H1 (cell line): ENCODE measurements at regions not wholly inside any gene's neighbourhood (a gene's known extent, or its start where the extent isn't known, plus 50 kb on each side); places are given as distances from the start of the nearest gene placed in this dataset.

ENCODE experiments used
- CTCF ChIA-PET: fragments of 300-600 bp; sonication (Branson Sonifier 250); formaldehyde crosslinking; loops from one replicate; lab custom pipeline; 2021; ENCODE audit not compliant: partially characterized antibody; lab: Charles Lee
- POLR2A ChIA-PET: fragments of 300-600 bp; sonication (Branson Sonifier 250); formaldehyde crosslinking; loops from one replicate; lab custom pipeline; 2021; ENCODE audit warnings: inconsistent platforms; ENCODE audit not compliant: partially characterized antibody; lab: Charles Lee
- DNase-seq, 2 experiments: peaks; one replicate each; pipeline versions ENCODE4 v3.0.0 to v3.0.0-alpha.2; 2010 to 2022; ENCODE audit warnings: low spot score in 2 of 2, low read depth in 1 of 2, mixed read lengths in 1 of 2
- FAIRE-seq: peaks from 2 replicates; lab custom pipeline; 2011; peaks lifted over from hg19 to GRCh38; lab: Jason Lieb, UNC
- H2AFZ ChIP-seq: 2 replicates; pipeline ENCODE4 v1.8.1; 2012; ENCODE audit warnings: low read length, inconsistent platforms
- H2AK5ac ChIP-seq: 2 replicates; pipeline ENCODE4 v1.6.1; 2013; ENCODE audit warnings: low read depth, low read length
- H2BK120ac ChIP-seq: replicated peaks from 2 replicates; pipeline ENCODE3; 2013; ENCODE audit warnings: low read depth, low read length, inconsistent platforms
- H2BK12ac ChIP-seq: 2 replicates; pipeline ENCODE4 v1.6.1; 2013; ENCODE audit warnings: low read depth, low read length
- H2BK15ac ChIP-seq: 2 replicates; pipeline ENCODE4 v1.6.1; 2013; ENCODE audit warnings: low read length
- H2BK20ac ChIP-seq: 2 replicates; pipeline ENCODE4 v1.6.1; 2013; ENCODE audit warnings: low read length
- H2BK5ac ChIP-seq: 2 replicates; pipeline ENCODE4 v1.6.1; 2013; ENCODE audit warnings: low read depth, low read length
- H3K14ac ChIP-seq: 2 replicates; pipeline ENCODE4 v1.6.1; 2013; ENCODE audit warnings: inconsistent platforms; ENCODE audit not compliant: insufficient read length
- H3K18ac ChIP-seq: 2 replicates; pipeline ENCODE4 v1.6.1; 2013; ENCODE audit warnings: low read length; ENCODE audit errors: extremely low read depth
- H3K23ac ChIP-seq: 2 replicates; pipeline ENCODE4 v1.6.1; 2013; ENCODE audit warnings: inconsistent platforms; ENCODE audit not compliant: insufficient read length
- H3K23me2 ChIP-seq: 2 replicates; pipeline ENCODE4 v1.6.1; 2013; ENCODE audit warnings: low read depth, low read length
- H3K27ac ChIP-seq: 2 replicates; pipeline ENCODE4 v1.6.1; 2011; ENCODE audit warnings: low read depth, low read length, inconsistent platforms
- H3K27me3 ChIP-seq, 4 experiments: replicated peaks in 1 of 4; 1 replicate in 1 of 4; 2 replicates in 3 of 4; pipeline versions ENCODE4 v1.6.1 to v1.8.1; 2011 to 2013; ENCODE audit warnings: low read length in 3 of 4, mild to moderate bottlenecking in 3 of 4, inconsistent platforms in 2 of 4, mixed read lengths in 2 of 4, moderate library complexity in 1 of 4; ENCODE audit not compliant: control insufficient read depth in 3 of 4, insufficient read depth in 3 of 4; ENCODE audit errors: extremely low read depth in 1 of 4
- H3K36me3 ChIP-seq, 4 experiments: 2 replicates each; pipeline versions ENCODE4 v1.6.1 to v1.8.1; 2011 to 2013; ENCODE audit warnings: mild to moderate bottlenecking in 4 of 4, low read length in 3 of 4, moderate library complexity in 2 of 4, control low read depth in 1 of 4, inconsistent platforms in 1 of 4; ENCODE audit not compliant: insufficient read depth in 4 of 4, control insufficient read depth in 2 of 4
- H3K4ac ChIP-seq: replicated peaks from 2 replicates; pipeline ENCODE3; 2013; ENCODE audit warnings: low read length, low read depth, mixed read lengths, inconsistent platforms; ENCODE audit not compliant: insufficient read length
- H3K4me1 ChIP-seq, 4 experiments: replicated peaks in 1 of 4; 1 replicate in 1 of 4; 2 replicates in 3 of 4; pipeline versions ENCODE4 v1.6.1 to v1.8.1; 2011 to 2013; ENCODE audit warnings: low read length in 3 of 4, inconsistent platforms in 2 of 4, mixed read lengths in 1 of 4; ENCODE audit not compliant: insufficient read depth in 4 of 4, control insufficient read depth in 3 of 4
- H3K4me2 ChIP-seq, 2 experiments: 2 replicates each; pipeline versions ENCODE4 v1.6.1 to v1.8.1; 2011 to 2013; ENCODE audit warnings: low read depth in 2 of 2, low read length in 2 of 2, control low read depth in 1 of 2, inconsistent platforms in 1 of 2, mild to moderate bottlenecking in 1 of 2; ENCODE audit not compliant: insufficient read depth in 1 of 2
- H3K4me3 ChIP-seq, 4 experiments: fragments of 200-600, 300-600 bp in 1 of 4; sonication (generic), shearing (Covaris generic), sonication (Bioruptor Twin) in 1 of 4; 2 replicates each; pipeline versions ENCODE4 v1.5.1 to v1.8.1; 2011 to 2016; ENCODE audit warnings: low read length in 4 of 4, low read depth in 3 of 4, control low read depth in 2 of 4, inconsistent platforms in 2 of 4, mild to moderate bottlenecking in 2 of 4, mixed read lengths in 1 of 4, moderate library complexity in 1 of 4; ENCODE audit not compliant: insufficient read depth in 2 of 4; ENCODE audit errors: extremely low read depth in 1 of 4
- H3K56ac ChIP-seq: replicated peaks from 2 replicates; pipeline ENCODE3; 2013; ENCODE audit warnings: low read depth, mild to moderate bottlenecking, mixed read lengths, low read length, inconsistent platforms; ENCODE audit not compliant: insufficient read length
- H3K79me1 ChIP-seq: 2 replicates; pipeline ENCODE4 v1.6.1; 2013; ENCODE audit warnings: low read depth, low read length, control low read depth
- H3K79me2 ChIP-seq, 2 experiments: 2 replicates each; pipeline versions ENCODE4 v1.6.1 to v1.8.1; 2012 to 2013; ENCODE audit warnings: low read length in 2 of 2, mild to moderate bottlenecking in 2 of 2, inconsistent platforms in 1 of 2; ENCODE audit not compliant: insufficient read depth in 2 of 2, control insufficient read depth in 1 of 2
- H3K9ac ChIP-seq, 4 experiments: replicated peaks in 1 of 4; 1 replicate in 1 of 4; 2 replicates in 3 of 4; pipeline versions ENCODE4 v1.6.1 to v1.8.1; 2011 to 2013; ENCODE audit warnings: low read depth in 3 of 4, low read length in 3 of 4, control low read depth in 2 of 4, mild to moderate bottlenecking in 2 of 4, moderate library complexity in 2 of 4, inconsistent platforms in 1 of 4; ENCODE audit errors: extremely low read depth in 1 of 4
- H3K9me3 ChIP-seq, 2 experiments: 2 replicates each; pipeline versions ENCODE4 v1.6.1 to v1.8.1; 2012 to 2013; ENCODE audit warnings: mild to moderate bottlenecking in 2 of 2, moderate library complexity in 2 of 2, control low read depth in 1 of 2, inconsistent platforms in 1 of 2, low read depth in 1 of 2, low read length in 1 of 2, mixed read lengths in 1 of 2; ENCODE audit not compliant: insufficient read depth in 2 of 2
- H4K20me1 ChIP-seq, 2 experiments: replicated peaks in 1 of 2; 2 replicates each; pipeline versions ENCODE3 to v1.8.1; 2011 to 2013; ENCODE audit warnings: inconsistent platforms in 2 of 2, low read length in 2 of 2, mild to moderate bottlenecking in 1 of 2; ENCODE audit not compliant: insufficient read depth in 2 of 2, control insufficient read depth in 1 of 2
- H4K5ac ChIP-seq: 2 replicates; pipeline ENCODE4 v1.6.1; 2013; ENCODE audit warnings: low read length, low read depth, mixed read lengths, inconsistent platforms; ENCODE audit not compliant: insufficient read length
- H4K8ac ChIP-seq: 2 replicates; pipeline ENCODE4 v1.8.0; 2013; ENCODE audit warnings: mild to moderate bottlenecking, moderate library complexity, low read length, inconsistent platforms; ENCODE audit not compliant: insufficient read depth; ENCODE audit errors: extremely low read depth
- H4K91ac ChIP-seq: replicated peaks from 2 replicates; pipeline ENCODE3; 2013; ENCODE audit warnings: low read length, mixed read lengths, inconsistent platforms; ENCODE audit not compliant: insufficient read length
- CREB1 ChIP-seq: IDR thresholded peaks from 2 replicates; pipeline ENCODE4 v1.6.1; 2012; ENCODE audit warnings: inconsistent platforms
- HDAC6 ChIP-seq: IDR thresholded peaks from one replicate; pipeline ENCODE4 v1.7.1; 2012; ENCODE audit warnings: low read depth, mild to moderate bottlenecking, inconsistent platforms, low read length, moderate library complexity
- NRF1 ChIP-seq: IDR thresholded peaks from 2 replicates; pipeline ENCODE4 v1.6.1; 2011; ENCODE audit warnings: mild to moderate bottlenecking, low read depth, low read length, improper control_type of control experiment
- PHF8 ChIP-seq: fragments of 200-600 bp; sonication (generic); conservative IDR thresholded peaks from 2 replicates; pipeline ENCODE4 v1.7.1; 2012; ENCODE audit warnings: low read depth, mild to moderate bottlenecking, inconsistent platforms, low read length, moderate library complexity
- SAP30 ChIP-seq: fragments of 300-600 bp; sonication (generic); IDR thresholded peaks from 2 replicates; pipeline ENCODE4 v1.7.1; 2012; ENCODE audit warnings: low read length, moderate library complexity, mild to moderate bottlenecking, inconsistent platforms; ENCODE audit not compliant: insufficient read depth, insufficient replicate concordance
- WGBS, 2 experiments: shearing (Covaris generic) in 1 of 2; methylation state at CpG; one replicate each; pipeline versions ENCODE4 v1.1.6 to v1.1.7; 2013 to 2015; ENCODE audit warnings: low lambda C conversion rate in 2 of 2, mixed read lengths in 2 of 2, inconsistent platforms in 1 of 2, low coverage in 1 of 2, missing lambda C conversion rate in 1 of 2; ENCODE audit not compliant: insufficient replicate concordance in 2 of 2, insufficient coverage in 1 of 2, insufficient read length in 1 of 2; ENCODE audit errors: extremely low coverage in 1 of 2, missing lambda C conversion rate in 1 of 2; 5-methylcytosine and 5-hydroxymethylcytosine counted together

DNA sequence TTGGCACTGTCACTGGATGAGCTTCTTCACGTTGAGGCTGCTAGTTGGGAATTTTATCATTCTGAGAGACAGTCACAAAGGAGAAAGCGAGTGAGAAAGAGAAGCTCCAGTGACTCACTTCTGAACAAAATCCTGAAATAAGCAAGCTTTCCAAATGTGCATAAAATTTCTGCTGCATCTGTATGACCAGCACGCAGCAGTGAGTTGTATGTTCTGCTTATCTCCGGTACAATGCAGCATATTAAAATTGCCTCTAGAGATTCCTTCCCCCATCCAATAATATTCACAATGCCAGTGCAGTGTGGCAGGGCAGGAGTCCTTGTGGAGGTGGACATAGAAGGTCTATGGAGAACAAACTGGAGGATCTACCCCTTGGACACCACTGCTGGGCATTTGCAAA is 290.5 kb downstream of the ADGB start:
- Histone ChIP-seq H3K27ac (no peak overlapping the region), H3K4me2 (no peak overlapping the region), H3K9ac (no peak overlapping the region), H3K4me1 (no peaks in the 10 kb centered on the region), H2BK20ac (no peak overlapping the region), H3K23ac (no peak overlapping the region), H2BK12ac (no peak overlapping the region), H3K27me3 (no peaks in the 10 kb centered on the region), H2BK120ac (no peak overlapping the region), H3K23me2 (no peaks in the 10 kb centered on the region), H3K79me2 (no peaks in the 10 kb centered on the region), H4K91ac (no peak overlapping the region), H2BK15ac (no peak overlapping the region), H2BK5ac (no peak overlapping the region), H3K9me3 (no peaks in the 10 kb centered on the region), H3K18ac (no peak overlapping the region), H3K56ac (no peak overlapping the region), H4K20me1 (no peaks in the 10 kb centered on the region), H2AFZ (no peak overlapping the region), H4K8ac (no peak overlapping the region), H3K4ac (no peak overlapping the region), H2AK5ac (no peak overlapping the region), H3K14ac (no peak overlapping the region), H4K5ac (no peak overlapping the region), H3K79me1 (no peaks in the 10 kb centered on the region), H3K4me3 (no peak overlapping the region), H3K36me3 (no peaks in the 10 kb centered on the region; a peak in 2 of 8 replicates)
- no peak for FAIRE-seq
- ChIA-PET POLR2A (no interaction called here), CTCF (no interaction called here)
- DNase-seq, result no peak
- 90% methylated on average over 4 of the region's 4 CpGs; no CpG with 5 or more reads in 1 of the 2 experiments for WGBS, 2 experiments
- TF ChIP-seq SAP30 (no peak), CREB1 (no peak), PHF8 (no peak), HDAC6 (no peak), NRF1 (no peak)
